GM12878 (cell line): ENCODE measurements at regions not wholly inside any gene's neighbourhood (a gene's known extent, or its start where the extent isn't known, plus 50 kb on each side); places are given as distances from the start of the nearest gene placed in this dataset.

ENCODE experiments used
- ATAC-seq: fragments of 200-7000 bp; cut with Tn5 transposase; 3 replicates; pipeline ENCODE4 v1.9.1; 2020; ENCODE audit warnings: mild to moderate bottlenecking, moderate library complexity
- BruUV-seq: library from RNA; stranded (reverse); fragments of 400-500 nt; replicated peaks from 2 replicates; lab custom pipeline; 2021; lab: Mats Ljungman, UMichigan
- CTCF ChIA-PET: fragments of 300-600 bp; sonication (Branson Sonifier 250); formaldehyde crosslinking; extraction: SDS; loops from one replicate; lab custom pipeline; 2021; ENCODE audit warnings: inconsistent platforms; lab: Yijun Ruan, JAX
- POLR2A ChIA-PET: fragments of 350-600 bp; formaldehyde crosslinking; extraction: SDS; loops from one replicate; lab custom pipeline; 2021; ENCODE audit warnings: inconsistent platforms; lab: Charles Lee
- RAD21 ChIA-PET: fragments of 300-600 bp; sonication (Branson Sonifier 250); formaldehyde crosslinking; loops from one replicate; lab custom pipeline; 2023; ENCODE audit warnings: antibody characterized with exemption; ENCODE audit not compliant: unreplicated experiment; lab: Charles Lee
- SMC1A ChIA-PET: fragments of 300-600 bp; sonication (Branson Sonifier 250); formaldehyde crosslinking; loops from one replicate; lab custom pipeline; 2023; ENCODE audit not compliant: unreplicated experiment, uncharacterized antibody; lab: Charles Lee
- DNase-seq: peaks from one replicate; pipeline ENCODE4 v3.0.0-alpha.2; 2011; ENCODE audit warnings: low read depth, low spot score
- FAIRE-seq: peaks from 3 replicates; lab custom pipeline; 2011; peaks lifted over from hg19 to GRCh38; lab: Jason Lieb, UNC
- H2AFZ ChIP-seq: 2 replicates; pipeline ENCODE4 v1.6.0; 2011; ENCODE audit warnings: low read depth, low read length, control low read depth; ENCODE audit not compliant: control insufficient read depth
- H3K27ac ChIP-seq: 2 replicates; pipeline ENCODE4 v1.5.1; 2011; ENCODE audit warnings: control low read depth; ENCODE audit not compliant: control insufficient read depth, insufficient read depth
- H3K27me3 ChIP-seq, 2 experiments: replicated peaks in 1 of 2; 2 replicates each; pipeline versions ENCODE4 v1.6.0 to v1.6.1; 2011; ENCODE audit warnings: low read length in 1 of 2; ENCODE audit not compliant: control insufficient read depth in 2 of 2, insufficient read depth in 2 of 2
- H3K36me3 ChIP-seq, 2 experiments: 2 replicates each; pipeline ENCODE4 v1.5.1; 2011; ENCODE audit warnings: low read length in 1 of 2; ENCODE audit not compliant: control insufficient read depth in 2 of 2, insufficient read depth in 2 of 2
- H3K4me1 ChIP-seq: 2 replicates; pipeline ENCODE4 v1.6.1; 2011; ENCODE audit warnings: mild to moderate bottlenecking, low read length, moderate library complexity, mixed read lengths; ENCODE audit not compliant: control insufficient read depth, insufficient read depth
- H3K4me2 ChIP-seq: 2 replicates; pipeline ENCODE4 v1.6.0; 2011; ENCODE audit warnings: control low read depth; ENCODE audit not compliant: control insufficient read depth, insufficient read depth
- H3K4me3 ChIP-seq: fragments of 200-600 bp; sonication (generic); 2 replicates; pipeline ENCODE4 v1.5.1; 2016
- H3K79me2 ChIP-seq: 2 replicates; pipeline ENCODE4 v1.6.0; 2011; ENCODE audit warnings: low read length; ENCODE audit not compliant: control insufficient read depth, insufficient read depth
- H3K9ac ChIP-seq: 2 replicates; pipeline ENCODE4 v1.8.0; 2011; ENCODE audit warnings: low read length, control low read depth, mixed read lengths; ENCODE audit not compliant: control insufficient read depth, insufficient read depth
- H3K9me3 ChIP-seq: replicated peaks from 3 replicates; pipeline ENCODE4 v1.5.1; 2011; ENCODE audit warnings: mild to moderate bottlenecking, low read length; ENCODE audit not compliant: control insufficient read depth, insufficient read depth
- H4K20me1 ChIP-seq: 2 replicates; pipeline ENCODE4 v1.6.0; 2011; ENCODE audit not compliant: control insufficient read depth, insufficient read depth
- ATF2 ChIP-seq: IDR thresholded peaks from 2 replicates; pipeline ENCODE4 v1.6.1; 2012; ENCODE audit warnings: low read length, inconsistent platforms
- ATF7 ChIP-seq: fragments of 450-650 bp; IDR thresholded peaks from 2 replicates; pipeline ENCODE4 v1.6.1; 2016; ENCODE audit warnings: low read depth, mild to moderate bottlenecking
- BACH1 ChIP-seq: fragments of 450-650 bp; IDR thresholded peaks from 2 replicates; pipeline ENCODE4 v1.6.1; 2017; ENCODE audit warnings: mild to moderate bottlenecking, borderline replicate concordance
- BCL11A ChIP-seq: IDR thresholded peaks from 2 replicates; pipeline ENCODE4 v1.6.1; 2011; ENCODE audit warnings: low read depth, low read length
- EGR1 ChIP-seq, 2 experiments: IDR thresholded peaks; 1 replicate in 1 of 2; 2 replicates in 1 of 2; pipeline ENCODE4 v1.6.1; 2011 to 2012; ENCODE audit warnings: low read depth in 2 of 2, low read length in 2 of 2, borderline replicate concordance in 1 of 2, mild to moderate bottlenecking in 1 of 2, moderate library complexity in 1 of 2
- FOXK2 ChIP-seq: fragments of 450-650 bp; IDR thresholded peaks from 2 replicates; pipeline ENCODE4 v1.6.1; 2017; ENCODE audit warnings: mild to moderate bottlenecking, moderate library complexity
- JUNB ChIP-seq: IDR thresholded peaks from 2 replicates; pipeline ENCODE4 v1.6.1; 2016; ENCODE audit warnings: antibody characterized with exemption, mild to moderate bottlenecking
- POLR2AphosphoS2 ChIP-seq: IDR thresholded peaks from 2 replicates; pipeline ENCODE4 v1.6.1; 2011; ENCODE audit warnings: low read depth, mild to moderate bottlenecking, low read length, improper control_type of control experiment, moderate library complexity
- RBBP5 ChIP-seq: fragments of 200-600 bp; sonication (generic); conservative IDR thresholded peaks from 2 replicates; pipeline ENCODE4 v1.6.1; 2016
- RELA ChIP-seq: fragments of 450-650 bp; IDR thresholded peaks from 2 replicates; pipeline ENCODE4 v1.8.0; 2014; ENCODE audit warnings: borderline replicate concordance; ENCODE audit not compliant: partially characterized antibody
- USF2 ChIP-seq: IDR thresholded peaks from 2 replicates; pipeline ENCODE4 v1.6.1; 2011; ENCODE audit warnings: low read depth, low read length, improper control_type of control experiment, borderline replicate concordance
- ZBTB33 ChIP-seq: fragments of 450-650 bp; IDR thresholded peaks from 2 replicates; pipeline ENCODE4 v1.6.1; 2017; ENCODE audit warnings: mild to moderate bottlenecking
- WGBS: methylation state at CpG from one replicate; pipeline ENCODE4 v1.1.6; 2016; ENCODE audit warnings: low lambda C conversion rate; ENCODE audit not compliant: insufficient replicate concordance, insufficient coverage; ENCODE audit errors: missing lambda C conversion rate; 5-methylcytosine and 5-hydroxymethylcytosine counted together
- in situ Hi-C: fragments of 300-500 bp; cut with MboI; formaldehyde crosslinking; loops from 9 replicates; pipeline ENCODE4 v1.14.3; 2018; ENCODE audit warnings: mixed read lengths
- intact Hi-C: fragments of 100-400 bp; cut with micrococcal nuclease; formaldehyde crosslinking; loops from one replicate; pipeline ENCODE4 v1.14.2; 2022; ENCODE audit not compliant: unreplicated experiment

GRCh38 chr12:24287963-24288362, 338.5 kb upstream of the SOX5 start:
- Histone ChIP-seq H3K9me3 (no peaks in the 10 kb centered on the region), H3K36me3 (no peaks in the 10 kb centered on the region), H3K4me1 (no peaks in the 10 kb centered on the region), H3K79me2 (no peaks in the 10 kb centered on the region), H3K9ac (no peak overlapping the region), H2AFZ (no peak overlapping the region), H3K27me3 (no peaks in the 10 kb centered on the region), H3K4me3 (no peak overlapping the region), H3K4me2 (no peak overlapping the region), H4K20me1 (no peaks in the 10 kb centered on the region), H3K27ac (no peak overlapping the region)
- in situ Hi-C loops: no loop called here
- 21% methylated on average over 1 of the region's 1 CpG for WGBS
- SMC1A ChIA-PET: interaction anchor here (2.3 kb wide), 1 partner anchor 9 kb away, joined by 5 read pairs; no protein-coding TSS in a partner anchor
- CTCF ChIA-PET: no interaction called here
- ATAC-seq (no peak), DNase-seq (no peak), FAIRE-seq (no peak)
- POLR2A ChIA-PET: interaction anchor here (0.6 kb wide), 1 partner anchor 1003 kb away, joined by 4 read pairs; no protein-coding TSS in a partner anchor
- BruUV-seq: no TSS peak
- RAD21 ChIA-PET: no interaction called here
- no peak for TF ChIP-seq USF2
- TF ChIP-seq ATF7: no peak
- TF ChIP-seq BCL11A: no peak
- no peak for TF ChIP-seq POLR2AphosphoS2
- TF ChIP-seq BACH1: no peak
- TF ChIP-seq FOXK2: no peak
- TF ChIP-seq ATF2: no peak
- no peak for TF ChIP-seq ZBTB33
- TF ChIP-seq RBBP5: no peak
- TF ChIP-seq EGR1 (IDR thresholded peaks at IDR 0.05; ENCODE audit: borderline replicate concordance in 1 of 2, low read depth in 2 of 2, low read length in 2 of 2): no peak
- no peak for TF ChIP-seq JUNB
- TF ChIP-seq RELA: no peak
- intact Hi-C loops: no loop called here
